H4 (cell line): ENCODE measurements at regions not wholly inside any gene's neighbourhood (a gene's known extent, or its start where the extent isn't known, plus 50 kb on each side); places are given as distances from the start of the nearest gene placed in this dataset.
"Not testable (repeated sequence)": the region's sequence is repeated elsewhere in the genome, so short reads cannot be mapped to it uniquely, and the experiment has no call there.

Experiments used
- DNase-seq: peaks from one replicate; pipeline ENCODE4 v3.0.0-alpha.2; 2015; ENCODE audit warnings: low spot score

GRCh38 chr2:101610750-101611315, 86.7 kb upstream of the MAP4K4 start:
- DNase-seq: no peak

- no peak for DNase-seq
These were observed 88.1 kb upstream of the MAP4K4 start for GRCh38 chr2:101609433-101609832.

GRCh38 chr2:101608408-101609310, 88.8 kb upstream of the MAP4K4 start:
- no peak for DNase-seq

GRCh38 chr2:101597347-101597944, 100.1 kb upstream of the MAP4K4 start:
- DNase-seq: no peak

GRCh38 chr2:101596333-101596732, 101.2 kb upstream of the MAP4K4 start:
- DNase-seq: no peak

- DNase-seq: no peak
These were observed 110.3 kb upstream of the MAP4K4 start for GRCh38 chr2:101587251-101587650.

- DNase-seq: no peak
These were observed 108.9 kb upstream of the RFX8 start for GRCh38 chr2:101583861-101584260.

GRCh38 chr2:101581675-101582299, 106.9 kb upstream of the RFX8 start:
- DNase-seq: no peak

GRCh38 chr2:101580528-101580927, 105.6 kb upstream of the RFX8 start:
- no peak for DNase-seq

GRCh38 chr2:101578671-101579070, 103.8 kb upstream of the RFX8 start:
- DNase-seq: no peak

GRCh38 chr2:101578135-101578534, 103.2 kb upstream of the RFX8 start:
- DNase-seq: not testable (repeated sequence)

- no peak for DNase-seq
These were observed 102.3 kb upstream of the RFX8 start for GRCh38 chr2:101577173-101577572.

GRCh38 chr2:101574622-101575021, 99.7 kb upstream of the RFX8 start:
- DNase-seq: no peak

GRCh38 chr2:101571951-101572350, 97.0 kb upstream of the RFX8 start:
- no peak for DNase-seq

GRCh38 chr2:101569886-101570520, 95.1 kb upstream of the RFX8 start:
- no peak for DNase-seq

- DNase-seq: no peak
These were observed 94.1 kb upstream of the RFX8 start for GRCh38 chr2:101568969-101569368.

- DNase-seq: no peak
These were observed 91.8 kb upstream of the RFX8 start for GRCh38 chr2:101566632-101567228.

- no peak for DNase-seq
These were observed 88.9 kb upstream of the RFX8 start for GRCh38 chr2:101563849-101564248.

GRCh38 chr2:101560780-101561315, 85.9 kb upstream of the RFX8 start:
- no peak for DNase-seq

- DNase-seq: peak; percentile 70
These were observed 84.6 kb upstream of the RFX8 start for GRCh38 chr2:101559551-101559950.
